H9 (cell line): ENCODE measurements at regions not wholly inside any gene's neighbourhood (a gene's known extent, or its start where the extent isn't known, plus 50 kb on each side); places are given as distances from the start of the nearest gene placed in this dataset.

Experiments used
- DNase-seq: peaks from one replicate; pipeline ENCODE4 v3.0.0-alpha.2; 2017
- H2AFZ ChIP-seq: one replicate; pipeline ENCODE4 v1.6.1; 2013; ENCODE audit warnings: mild to moderate bottlenecking, low read length, control low read depth, moderate library complexity
- H2AK5ac ChIP-seq: 2 replicates; pipeline ENCODE4 v1.6.1; 2013; ENCODE audit warnings: low read length, control low read depth, mixed read lengths; ENCODE audit not compliant: insufficient read length
- H2BK120ac ChIP-seq: one replicate; pipeline ENCODE4 v1.6.1; 2013; ENCODE audit warnings: low read depth, mild to moderate bottlenecking, low read length, control low read depth, inconsistent platforms; ENCODE audit not compliant: poor library complexity, severe bottlenecking
- H2BK12ac ChIP-seq: 2 replicates; pipeline ENCODE4 v1.6.1; 2013; ENCODE audit warnings: low read length, control low read depth, mixed read lengths, low read depth; ENCODE audit not compliant: insufficient read length
- H2BK15ac ChIP-seq: 2 replicates; pipeline ENCODE4 v1.6.1; 2013; ENCODE audit warnings: low read depth, low read length, control low read depth
- H2BK20ac ChIP-seq: one replicate; pipeline ENCODE4 v1.6.1; 2013; ENCODE audit warnings: low read depth, mild to moderate bottlenecking, low read length, control low read depth, inconsistent platforms; ENCODE audit not compliant: poor library complexity, severe bottlenecking
- H2BK5ac ChIP-seq: 2 replicates; pipeline ENCODE4 v1.6.1; 2013; ENCODE audit warnings: low read length, control low read depth, mixed read lengths; ENCODE audit not compliant: insufficient read length
- H3K14ac ChIP-seq: 2 replicates; pipeline ENCODE4 v1.6.1; 2013; ENCODE audit warnings: low read length, control low read depth; ENCODE audit not compliant: insufficient read depth
- H3K18ac ChIP-seq: 2 replicates; pipeline ENCODE4 v1.6.1; 2013; ENCODE audit warnings: low read depth, mild to moderate bottlenecking, mixed read lengths, low read length, control low read depth; ENCODE audit not compliant: insufficient read length
- H3K23ac ChIP-seq: 2 replicates; pipeline ENCODE4 v1.6.1; 2013; ENCODE audit warnings: low read length, control low read depth, mixed read lengths, low read depth; ENCODE audit not compliant: insufficient read length
- H3K23me2 ChIP-seq: 2 replicates; pipeline ENCODE4 v1.6.1; 2013; ENCODE audit warnings: low read depth, mild to moderate bottlenecking, mixed read lengths, low read length, control low read depth; ENCODE audit not compliant: insufficient read length, poor library complexity, severe bottlenecking
- H3K27ac ChIP-seq: 2 replicates; pipeline ENCODE4 v1.5.1; 2013; ENCODE audit warnings: low read length, control low read depth, mixed read lengths, low read depth; ENCODE audit not compliant: insufficient read length
- H3K27me3 ChIP-seq: 2 replicates; pipeline ENCODE4 v1.6.1; 2013; ENCODE audit warnings: low read length, control low read depth, inconsistent platforms; ENCODE audit not compliant: insufficient read depth
- H3K4ac ChIP-seq: 2 replicates; pipeline ENCODE4 v1.6.1; 2013; ENCODE audit warnings: low read depth, mild to moderate bottlenecking, control low read depth, inconsistent platforms, low read length, moderate library complexity
- H3K4me1 ChIP-seq: 2 replicates; pipeline ENCODE4 v1.6.1; 2013; ENCODE audit warnings: low read length, control low read depth, inconsistent platforms; ENCODE audit not compliant: insufficient read depth
- H3K4me2 ChIP-seq: 2 replicates; pipeline ENCODE4 v1.6.1; 2013; ENCODE audit warnings: low read length, control low read depth, mixed read lengths; ENCODE audit not compliant: insufficient read length, insufficient read depth
- H3K56ac ChIP-seq: 2 replicates; pipeline ENCODE4 v1.6.1; 2013; ENCODE audit warnings: low read depth, mild to moderate bottlenecking, mixed read lengths, low read length, control low read depth; ENCODE audit not compliant: insufficient read length
- H3K79me1 ChIP-seq: 2 replicates; pipeline ENCODE4 v1.6.1; 2013; ENCODE audit warnings: low read depth, mild to moderate bottlenecking, moderate library complexity, low read length, control low read depth, inconsistent platforms; ENCODE audit not compliant: insufficient read depth, poor library complexity, severe bottlenecking
- H3K79me2 ChIP-seq: 2 replicates; pipeline ENCODE4 v1.6.1; 2013; ENCODE audit warnings: low read length, control low read depth, inconsistent platforms; ENCODE audit not compliant: insufficient read depth
- H3K9ac ChIP-seq: 2 replicates; pipeline ENCODE4 v1.6.1; 2013; ENCODE audit warnings: low read length, control low read depth, mixed read lengths; ENCODE audit not compliant: insufficient read length; ENCODE audit errors: extremely low read depth
- H3K9me3 ChIP-seq: one replicate; pipeline ENCODE4 v1.6.1; 2013; ENCODE audit warnings: low read depth, low read length, inconsistent platforms; ENCODE audit not compliant: control insufficient read depth
- H3T11ph ChIP-seq: one replicate; pipeline ENCODE4 v1.6.1; 2013; ENCODE audit warnings: mild to moderate bottlenecking, low read length, control low read depth, inconsistent platforms
- H4K20me1 ChIP-seq: one replicate; pipeline ENCODE4 v1.6.1; 2013; ENCODE audit not compliant: control insufficient read depth, insufficient read length, insufficient read depth
- H4K5ac ChIP-seq: 2 replicates; pipeline ENCODE4 v1.6.1; 2013; ENCODE audit warnings: low read depth, mild to moderate bottlenecking, mixed read lengths, low read length, control low read depth; ENCODE audit not compliant: insufficient read length
- H4K8ac ChIP-seq: replicated peaks from 2 replicates; pipeline ENCODE4 v1.6.1; 2013; ENCODE audit warnings: low read length, control low read depth, mixed read lengths, low read depth; ENCODE audit not compliant: insufficient read length
- H4K91ac ChIP-seq: 2 replicates; pipeline ENCODE4 v1.6.1; 2013; ENCODE audit warnings: low read depth, mild to moderate bottlenecking, moderate library complexity, mixed read lengths, low read length, control low read depth; ENCODE audit not compliant: insufficient read length
- H3K27ac Mint-ChIP-seq, 3 experiments: 2 replicates in 2 of 3; 3 replicates in 1 of 3; pipeline ENCODE4 v1.8.0; 2020 to 2021; ENCODE audit warnings: mixed read lengths in 3 of 3, mild to moderate bottlenecking in 1 of 3, moderate library complexity in 1 of 3
- H3K27me3 Mint-ChIP-seq: 2 replicates; pipeline ENCODE4 v1.8.0; 2021; ENCODE audit warnings: low read depth, mild to moderate bottlenecking, moderate library complexity, mixed read lengths
- H3K36me3 Mint-ChIP-seq, 3 experiments: 2 replicates in 2 of 3; 3 replicates in 1 of 3; pipeline ENCODE4 v1.8.0; 2020 to 2021; ENCODE audit warnings: low read depth in 3 of 3, mixed read lengths in 3 of 3; ENCODE audit not compliant: insufficient read depth in 1 of 3
- H3K4me1 Mint-ChIP-seq, 2 experiments: 2 replicates each; pipeline ENCODE4 v1.8.0; 2020; ENCODE audit warnings: mixed read lengths in 2 of 2
- H3K4me3 Mint-ChIP-seq, 2 experiments: 2 replicates in 1 of 2; 3 replicates in 1 of 2; pipeline ENCODE4 v1.8.0; 2020 to 2021; ENCODE audit warnings: mild to moderate bottlenecking in 2 of 2, mixed read lengths in 2 of 2, moderate library complexity in 1 of 2
- H3K9me3 Mint-ChIP-seq, 2 experiments: 2 replicates in 1 of 2; 3 replicates in 1 of 2; pipeline ENCODE4 v1.8.0; 2020; ENCODE audit warnings: mild to moderate bottlenecking in 2 of 2, mixed read lengths in 2 of 2, moderate library complexity in 1 of 2
- WGBS: extraction: QIAGEN DNeasy Blood & Tissue Kit; methylation state at CpG from one replicate; pipeline ENCODE4 v1.1.7; 2013; ENCODE audit warnings: missing lambda C conversion rate, low lambda C conversion rate, mixed read lengths; ENCODE audit not compliant: insufficient read length; ENCODE audit errors: extremely low coverage; 5-methylcytosine and 5-hydroxymethylcytosine counted together
- TF ChIP-seq, protein P1 (sequence below): fragments of 200-600 bp; sonication (generic); conservative IDR thresholded peaks from 3 replicates; pipeline ENCODE4 v1.8.0; 2021; ENCODE audit warnings: antibody characterized with exemption, mild to moderate bottlenecking

DNA sequence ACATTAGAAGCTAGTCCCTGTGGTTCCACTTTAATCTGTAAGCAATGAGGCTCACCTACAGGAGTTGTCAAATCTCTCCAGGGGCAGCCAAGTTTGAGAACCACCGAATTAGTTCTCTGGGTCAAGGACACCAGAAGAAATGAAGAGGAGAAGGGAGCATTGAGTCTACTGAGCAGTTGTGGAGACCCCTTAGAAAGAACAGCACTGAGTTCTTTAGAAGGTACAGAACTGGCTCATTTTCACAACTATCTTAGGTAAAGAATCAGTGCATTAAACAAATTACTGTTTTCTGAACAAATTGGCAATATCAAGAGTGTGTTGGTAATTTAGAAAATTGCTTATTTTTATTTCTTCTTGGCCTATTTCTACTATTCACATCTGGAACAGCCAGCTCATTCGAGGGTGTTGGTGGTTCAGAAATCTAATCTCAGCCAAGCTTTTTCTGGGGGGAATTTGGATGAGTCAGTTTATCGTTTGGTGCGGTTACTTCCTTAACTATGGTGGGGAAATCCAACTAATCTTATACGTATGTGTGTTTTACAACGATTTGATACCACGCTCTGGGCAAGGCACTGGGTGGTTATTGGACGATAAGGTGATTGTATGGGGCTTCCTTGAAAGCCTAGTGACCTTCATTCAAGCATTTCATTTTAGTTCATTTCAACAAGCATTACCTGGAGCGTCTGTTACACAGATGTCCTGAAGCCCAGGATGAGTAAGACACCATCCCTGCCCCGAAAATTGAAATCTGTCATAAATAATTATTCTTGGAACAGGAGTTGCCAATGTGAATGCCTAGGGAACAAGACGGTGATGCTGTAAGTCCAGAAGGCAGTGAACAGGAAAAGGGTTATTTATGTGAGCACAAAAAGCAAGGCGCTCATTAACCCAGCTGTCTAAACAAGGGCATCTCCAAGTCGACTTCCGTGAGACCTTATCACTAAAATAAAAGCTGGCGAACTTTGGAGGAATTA lies 52.0 kb upstream of the TMPRSS2 start:
- H3K79me1 ChIP-seq, result no peaks in the 10 kb centered on the region
- H2AFZ ChIP-seq, result no peak overlapping the region
- H3K79me2 ChIP-seq, result no peaks in the 10 kb centered on the region
- peaks cover 16 to 27% of the 10 kb centered on the region in 2 experiments; a peak in 3 of 4 replicates for H3K4me1 Mint-ChIP-seq
- no peak overlapping the region for H2BK120ac ChIP-seq
- H3K27ac Mint-ChIP-seq, result no peak overlapping the region
- no peak overlapping the region for H3K18ac ChIP-seq
- no CpG with 5 or more reads among the region's 15 CpGs for WGBS
- H3K4ac ChIP-seq, result no peak overlapping the region
- no peak overlapping the region for H2BK5ac ChIP-seq
- H2AK5ac ChIP-seq, result no peak overlapping the region
- H3K56ac ChIP-seq, result no peak overlapping the region
- H4K20me1 ChIP-seq, result no peaks in the 10 kb centered on the region
- H3K9me3 Mint-ChIP-seq, result no peaks in the 10 kb centered on the region
- no peak overlapping the region for H3K14ac ChIP-seq
- H2BK12ac ChIP-seq, result no peak overlapping the region
- H3K27ac ChIP-seq, result no peak overlapping the region
- no peak overlapping the region for H2BK20ac ChIP-seq
- DNase-seq, result no peak
- H3K4me2 ChIP-seq, result no peak overlapping the region
- H3K4me1 ChIP-seq, result no peaks in the 10 kb centered on the region
- H4K8ac ChIP-seq, result no peak overlapping the region
- no peaks in the 10 kb centered on the region for H3K23me2 ChIP-seq
- H3K4me3 Mint-ChIP-seq, result no peak overlapping the region
- no peak overlapping the region for H4K5ac ChIP-seq
- H3K23ac ChIP-seq, result no peak overlapping the region
- no peak overlapping the region for H4K91ac ChIP-seq
- no peak overlapping the region for H3K9ac ChIP-seq
- TF ChIP-seq, protein P1, sequence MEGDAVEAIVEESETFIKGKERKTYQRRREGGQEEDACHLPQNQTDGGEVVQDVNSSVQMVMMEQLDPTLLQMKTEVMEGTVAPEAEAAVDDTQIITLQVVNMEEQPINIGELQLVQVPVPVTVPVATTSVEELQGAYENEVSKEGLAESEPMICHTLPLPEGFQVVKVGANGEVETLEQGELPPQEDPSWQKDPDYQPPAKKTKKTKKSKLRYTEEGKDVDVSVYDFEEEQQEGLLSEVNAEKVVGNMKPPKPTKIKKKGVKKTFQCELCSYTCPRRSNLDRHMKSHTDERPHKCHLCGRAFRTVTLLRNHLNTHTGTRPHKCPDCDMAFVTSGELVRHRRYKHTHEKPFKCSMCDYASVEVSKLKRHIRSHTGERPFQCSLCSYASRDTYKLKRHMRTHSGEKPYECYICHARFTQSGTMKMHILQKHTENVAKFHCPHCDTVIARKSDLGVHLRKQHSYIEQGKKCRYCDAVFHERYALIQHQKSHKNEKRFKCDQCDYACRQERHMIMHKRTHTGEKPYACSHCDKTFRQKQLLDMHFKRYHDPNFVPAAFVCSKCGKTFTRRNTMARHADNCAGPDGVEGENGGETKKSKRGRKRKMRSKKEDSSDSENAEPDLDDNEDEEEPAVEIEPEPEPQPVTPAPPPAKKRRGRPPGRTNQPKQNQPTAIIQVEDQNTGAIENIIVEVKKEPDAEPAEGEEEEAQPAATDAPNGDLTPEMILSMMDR, result no peak
- H3K9me3 ChIP-seq, result no peaks in the 10 kb centered on the region
- no peaks in the 10 kb centered on the region for H3K27me3 ChIP-seq
- peaks cover 0 to under 1% (median 0%) of the 10 kb centered on the region in 3 experiments; a peak in 1 of 7 replicates for H3K36me3 Mint-ChIP-seq
- no peak overlapping the region for H2BK15ac ChIP-seq
- no peak overlapping the region for H3T11ph ChIP-seq
- peaks cover 18% of the 10 kb centered on the region for H3K27me3 Mint-ChIP-seq
